OCI-LY3 (cell line): ENCODE measurements at regions not wholly inside any gene's neighbourhood (a gene's known extent, or its start where the extent isn't known, plus 50 kb on each side); places are given as distances from the start of the nearest gene placed in this dataset.

Source experiments
- H2AFZ ChIP-seq: fragments of 200-600, 300-600 bp; shearing (Covaris generic); 2 replicates; pipeline ENCODE4 v1.6.0; 2014; ENCODE audit warnings: antibody characterized with exemption, low read depth, low read length
- H3K27ac ChIP-seq: fragments of 200-600, 300-600 bp; sonication (generic); 2 replicates; pipeline ENCODE4 v1.5.1; 2014; ENCODE audit warnings: mild to moderate bottlenecking, low read length, moderate library complexity, mixed read lengths
- H3K27me3 ChIP-seq: fragments of 200-600, 300-600 bp; sonication (generic); 2 replicates; pipeline ENCODE4 v1.6.1; 2014; ENCODE audit warnings: low read depth, low read length, mixed read lengths
- H3K36me3 ChIP-seq: fragments of 200-600, 300-600 bp; sonication (generic); replicated peaks from 2 replicates; pipeline ENCODE3; 2014; ENCODE audit warnings: low read depth, low read length, mixed read lengths
- H3K4me1 ChIP-seq: fragments of 300-600, 200-600 bp; sonication (generic); 2 replicates; pipeline ENCODE4 v1.6.1; 2014; ENCODE audit warnings: low read length, mixed read lengths
- H3K4me2 ChIP-seq: fragments of 200-600, 300-600 bp; sonication (generic); 2 replicates; pipeline ENCODE4 v1.6.1; 2014; ENCODE audit warnings: low read length, mixed read lengths
- H3K4me3 ChIP-seq: fragments of 300-600, 200-600 bp; sonication (generic); 2 replicates; pipeline ENCODE4 v1.5.1; 2014; ENCODE audit warnings: antibody characterized with exemption, mild to moderate bottlenecking, low read length, moderate library complexity
- H3K79me2 ChIP-seq: fragments of 300-600, 200-600 bp; shearing (Covaris generic); 2 replicates; pipeline ENCODE4 v1.6.1; 2014; ENCODE audit warnings: mild to moderate bottlenecking, low read length, mixed read lengths
- H3K9ac ChIP-seq: fragments of 300-600, 200-600 bp; shearing (Covaris generic); 2 replicates; pipeline ENCODE4 v1.6.0; 2014; ENCODE audit warnings: mild to moderate bottlenecking, low read length, moderate library complexity
- H3K9me3 ChIP-seq: fragments of 200-600, 300-600 bp; shearing (Covaris generic); 2 replicates; pipeline ENCODE4 v1.6.1; 2014; ENCODE audit warnings: low read length, mixed read lengths; ENCODE audit not compliant: insufficient read depth
- H4K20me1 ChIP-seq: fragments of 200-600, 300-600 bp; sonication (generic); 2 replicates; pipeline ENCODE4 v1.6.1; 2016; ENCODE audit warnings: low read length, mixed read lengths; ENCODE audit not compliant: insufficient read depth
- EZH2phosphoT487 ChIP-seq: fragments of 200-600 bp; shearing (Covaris generic); IDR thresholded peaks from 2 replicates; pipeline ENCODE4 v1.6.1; 2018; ENCODE audit warnings: antibody characterized with exemption, mixed run types, low read depth
- TF ChIP-seq, protein P1 (sequence below): fragments of 200-600, 300-600 bp; sonication (generic); IDR thresholded peaks from 2 replicates; pipeline ENCODE4 v1.5.1; 2014; ENCODE audit warnings: antibody characterized with exemption, low read length, low read depth

DNA sequence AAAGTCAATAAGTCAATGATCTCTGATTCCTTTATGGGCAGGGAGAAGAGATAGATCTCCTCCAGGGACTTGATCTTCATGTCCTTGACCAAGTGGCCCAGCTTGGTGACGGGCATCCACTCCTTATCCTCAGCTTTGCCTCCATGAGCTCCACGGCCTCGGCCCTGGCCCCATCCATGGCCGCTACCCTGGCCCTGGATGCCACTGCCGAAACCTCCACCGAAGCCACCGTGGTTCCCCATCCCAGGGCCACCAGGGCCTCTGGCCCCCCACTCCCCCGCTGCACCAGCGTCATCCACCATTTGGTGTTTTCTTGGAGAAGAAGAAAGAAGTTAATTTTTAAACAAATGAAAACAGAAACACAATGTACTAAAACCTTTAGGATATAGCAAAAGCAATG is 518.1 kb downstream of the GRXCR1 start:
- H2AFZ ChIP-seq = no peak overlapping the region
- TF ChIP-seq, protein P1, sequence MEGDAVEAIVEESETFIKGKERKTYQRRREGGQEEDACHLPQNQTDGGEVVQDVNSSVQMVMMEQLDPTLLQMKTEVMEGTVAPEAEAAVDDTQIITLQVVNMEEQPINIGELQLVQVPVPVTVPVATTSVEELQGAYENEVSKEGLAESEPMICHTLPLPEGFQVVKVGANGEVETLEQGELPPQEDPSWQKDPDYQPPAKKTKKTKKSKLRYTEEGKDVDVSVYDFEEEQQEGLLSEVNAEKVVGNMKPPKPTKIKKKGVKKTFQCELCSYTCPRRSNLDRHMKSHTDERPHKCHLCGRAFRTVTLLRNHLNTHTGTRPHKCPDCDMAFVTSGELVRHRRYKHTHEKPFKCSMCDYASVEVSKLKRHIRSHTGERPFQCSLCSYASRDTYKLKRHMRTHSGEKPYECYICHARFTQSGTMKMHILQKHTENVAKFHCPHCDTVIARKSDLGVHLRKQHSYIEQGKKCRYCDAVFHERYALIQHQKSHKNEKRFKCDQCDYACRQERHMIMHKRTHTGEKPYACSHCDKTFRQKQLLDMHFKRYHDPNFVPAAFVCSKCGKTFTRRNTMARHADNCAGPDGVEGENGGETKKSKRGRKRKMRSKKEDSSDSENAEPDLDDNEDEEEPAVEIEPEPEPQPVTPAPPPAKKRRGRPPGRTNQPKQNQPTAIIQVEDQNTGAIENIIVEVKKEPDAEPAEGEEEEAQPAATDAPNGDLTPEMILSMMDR = no peak
- TF ChIP-seq EZH2phosphoT487 = no peak
- no peaks in the 10 kb centered on the region for H3K27me3 ChIP-seq
- H3K4me2 ChIP-seq = no peak overlapping the region
- H3K9ac ChIP-seq = no peak overlapping the region
- H3K4me3 ChIP-seq = no peak overlapping the region
- no peaks in the 10 kb centered on the region for H3K4me1 ChIP-seq
- H3K79me2 ChIP-seq = no peaks in the 10 kb centered on the region
- no peaks in the 10 kb centered on the region for H4K20me1 ChIP-seq
- no peak overlapping the region for H3K27ac ChIP-seq
- H3K36me3 ChIP-seq = no peaks in the 10 kb centered on the region
- 0 out of 2 replicates have a peak, but pooled peaks cover 7% of the 10 kb centered on the region for H3K9me3 ChIP-seq

DNA sequence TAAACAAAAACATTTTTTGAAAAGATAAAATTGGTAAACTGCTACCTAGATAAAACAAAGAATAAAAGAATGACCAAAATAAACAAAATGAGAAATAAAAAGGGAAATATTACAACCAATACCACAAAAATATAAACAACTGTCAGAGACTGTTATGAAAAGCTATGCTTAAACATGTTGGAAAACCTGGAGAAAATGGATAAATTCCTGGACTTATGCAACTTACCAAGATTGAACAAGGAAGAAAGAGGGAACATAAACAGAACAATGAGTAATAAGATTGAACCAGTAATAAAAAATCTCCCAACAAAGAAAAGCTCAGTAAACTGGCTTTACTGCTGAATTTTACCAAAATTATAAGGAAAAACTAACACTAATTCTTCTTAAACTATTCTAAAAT is 518.7 kb downstream of the GRXCR1 start:
- no peaks in the 10 kb centered on the region for H4K20me1 ChIP-seq
- H3K79me2 ChIP-seq = no peaks in the 10 kb centered on the region
- no peak overlapping the region for H2AFZ ChIP-seq
- H3K4me3 ChIP-seq = no peak overlapping the region
- no peaks in the 10 kb centered on the region for H3K27me3 ChIP-seq
- 0 out of 2 replicates have a peak, but pooled peaks cover 4% of the 10 kb centered on the region for H3K9me3 ChIP-seq
- H3K4me2 ChIP-seq = no peak overlapping the region
- TF ChIP-seq, protein P1 = no peak
- TF ChIP-seq EZH2phosphoT487 = no peak
- H3K9ac ChIP-seq = no peak overlapping the region
- H3K27ac ChIP-seq = no peak overlapping the region
- H3K36me3 ChIP-seq = no peaks in the 10 kb centered on the region
- H3K4me1 ChIP-seq = no peaks in the 10 kb centered on the region

DNA sequence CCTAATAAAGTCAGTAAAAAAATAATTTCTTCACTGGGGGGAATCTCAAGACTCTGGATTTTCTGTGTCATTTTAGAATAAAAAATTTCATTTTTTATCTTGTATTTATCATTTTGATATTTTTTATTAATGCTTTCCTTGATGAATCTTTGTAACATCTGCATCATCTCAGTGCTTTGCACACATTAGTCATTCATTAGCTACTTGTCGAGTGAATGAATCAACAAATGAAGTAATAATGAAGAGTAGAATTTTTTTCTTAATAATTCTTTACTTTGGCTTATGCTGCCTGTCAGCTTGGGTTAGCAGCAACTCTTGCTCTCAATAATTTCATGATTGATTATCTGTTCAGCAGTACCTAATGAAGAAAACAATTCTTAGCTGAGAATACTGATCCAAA is 530.8 kb downstream of the GRXCR1 start:
- no peak overlapping the region for H3K4me2 ChIP-seq
- H4K20me1 ChIP-seq = no peaks in the 10 kb centered on the region
- no peak overlapping the region for H3K9ac ChIP-seq
- no peaks in the 10 kb centered on the region for H3K4me1 ChIP-seq
- H3K27me3 ChIP-seq = no peaks in the 10 kb centered on the region
- no peak overlapping the region for H3K4me3 ChIP-seq
- H3K79me2 ChIP-seq = no peaks in the 10 kb centered on the region
- H3K27ac ChIP-seq = no peak overlapping the region
- no peaks in the 10 kb centered on the region for H3K9me3 ChIP-seq
- H3K36me3 ChIP-seq = no peaks in the 10 kb centered on the region
- no peak overlapping the region for H2AFZ ChIP-seq
- no peak for TF ChIP-seq EZH2phosphoT487
- TF ChIP-seq, protein P1 = no peak

DNA sequence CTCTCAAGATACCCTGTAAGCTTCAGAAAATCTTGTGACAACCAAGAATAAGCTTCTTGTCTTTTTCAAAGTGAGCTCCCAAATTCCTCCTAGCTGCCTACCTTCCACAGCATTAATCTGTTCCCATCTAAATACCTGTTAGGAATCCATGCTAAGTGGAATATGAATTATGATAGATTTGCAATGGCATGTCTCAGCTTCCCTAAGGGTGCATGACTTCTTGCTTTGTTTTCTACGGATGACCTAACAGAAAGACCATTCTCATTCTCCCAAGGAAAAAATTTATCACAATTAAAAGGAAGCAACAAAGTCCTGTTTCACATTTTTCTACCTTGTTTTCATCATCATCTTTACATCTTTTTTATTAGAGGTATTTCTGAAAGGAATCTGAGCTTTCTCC is 532.7 kb downstream of the GRXCR1 start:
- Histone ChIP-seq H3K27ac (no peak overlapping the region), H3K9me3 (no peaks in the 10 kb centered on the region), H3K4me3 (no peak overlapping the region), H4K20me1 (no peaks in the 10 kb centered on the region), H2AFZ (no peak overlapping the region), H3K4me1 (no peaks in the 10 kb centered on the region), H3K9ac (no peak overlapping the region), H3K36me3 (no peaks in the 10 kb centered on the region), H3K79me2 (no peaks in the 10 kb centered on the region), H3K27me3 (no peaks in the 10 kb centered on the region), H3K4me2 (no peak overlapping the region)
- TF ChIP-seq, protein P1 = no peak
- TF ChIP-seq EZH2phosphoT487 = no peak
